ENCODE measurements at regions not wholly inside any gene's neighbourhood (a gene's known extent, or its start where the extent isn't known, plus 50 kb on each side); places are given as distances from the start of the nearest gene placed in this dataset.

GRCh38 chr12:76247026-76247646 is 101.1 kb downstream of the BBS10 start:
- Histone ChIP-seq H3K4me3 (no peak overlapping the region), H3K9me3 (no peaks in the 10 kb centered on the region), H3K4me1 (ENCODE audit: low read depth) (no peaks in the 10 kb centered on the region), H3K36me3 (ENCODE audit: low read depth) (no peaks in the 10 kb centered on the region)
- DNase-seq = no peak
- intact Hi-C loops (cut with DNase I, micrococcal nuclease) = no loop called here
- no peak for ATAC-seq
- TF ChIP-seq CTCF (IDR thresholded peaks at IDR 0.05) = no peak

- H3K4me3 ChIP-seq = no peak overlapping the region
- TF ChIP-seq CTCF (IDR thresholded peaks at IDR 0.05) = no peak
- no peak for ATAC-seq
- H3K36me3 ChIP-seq (ENCODE audit: low read depth) = no peaks in the 10 kb centered on the region
- DNase-seq = no peak
- H3K9me3 ChIP-seq = no peaks in the 10 kb centered on the region
- H3K4me1 ChIP-seq (ENCODE audit: low read depth) = no peaks in the 10 kb centered on the region
- intact Hi-C loops (cut with DNase I, micrococcal nuclease) = no loop called here
Observed at GRCh38 chr12:76246611-76247010, 101.6 kb downstream of the BBS10 start.

DNA sequence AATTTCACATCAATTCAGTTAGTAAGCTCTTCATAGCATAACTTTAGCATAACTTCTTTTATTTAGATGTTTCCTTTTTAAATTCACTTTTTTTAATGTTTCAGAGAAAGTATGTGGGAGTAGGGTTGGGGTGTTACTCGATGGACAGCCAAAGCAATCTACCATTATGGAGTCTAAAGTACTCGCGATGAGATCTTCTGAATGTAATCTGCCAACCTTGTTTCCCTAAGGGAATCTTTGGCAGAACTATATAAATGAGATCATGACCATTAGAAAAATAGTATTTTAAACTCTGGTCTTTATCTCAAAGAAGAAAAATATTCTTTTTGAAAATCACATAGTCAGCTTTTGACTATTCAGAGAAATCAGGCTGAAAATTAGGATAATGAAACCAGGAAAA is 103.9 kb downstream of the BBS10 start:
- intact Hi-C loops (cut with DNase I, micrococcal nuclease) = no loop called here
- Histone ChIP-seq H3K4me1 (ENCODE audit: low read depth) (no peaks in the 10 kb centered on the region), H3K36me3 (ENCODE audit: low read depth) (no peaks in the 10 kb centered on the region), H3K4me3 (no peak overlapping the region), H3K9me3 (no peaks in the 10 kb centered on the region)
- no peak for TF ChIP-seq CTCF (IDR thresholded peaks at IDR 0.05)
- no peak for ATAC-seq
- DNase-seq = no peak

- TF ChIP-seq CTCF (IDR thresholded peaks at IDR 0.05) = no peak
- ATAC-seq (no peak), DNase-seq (no peak)
- Histone ChIP-seq H3K4me1 (ENCODE audit: low read depth) (no peaks in the 10 kb centered on the region), H3K4me3 (no peak overlapping the region), H3K9me3 (no peaks in the 10 kb centered on the region), H3K36me3 (ENCODE audit: low read depth) (no peaks in the 10 kb centered on the region)
- intact Hi-C loops (cut with DNase I, micrococcal nuclease) = no loop called here
Observed at GRCh38 chr12:76242813-76243550, 105.2 kb downstream of the BBS10 start.

DNA sequence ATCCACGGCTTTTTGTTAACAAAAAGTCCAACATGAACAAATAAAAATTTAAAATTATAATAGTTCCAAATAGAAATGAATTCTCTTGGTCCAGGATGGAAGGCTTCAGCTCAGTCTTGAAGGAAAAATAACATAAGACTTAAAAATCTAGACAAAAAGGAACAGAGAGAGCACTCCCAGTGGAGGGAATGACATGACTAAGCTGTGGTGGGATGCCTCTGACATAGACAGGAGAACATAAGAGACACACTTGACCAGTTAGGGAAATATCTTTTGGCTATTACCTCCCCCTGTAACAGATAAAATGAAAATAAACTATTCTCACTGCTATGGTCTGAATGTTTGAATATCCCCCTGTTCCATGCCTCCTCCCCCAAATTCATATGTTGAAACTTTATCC is 106.8 kb downstream of the BBS10 start:
- no peaks in the 10 kb centered on the region for H3K4me1 ChIP-seq (ENCODE audit: low read depth)
- intact Hi-C loops (cut with DNase I, micrococcal nuclease) = no loop called here
- H3K9me3 ChIP-seq = no peaks in the 10 kb centered on the region
- ATAC-seq (no peak), DNase-seq (no peak)
- no peaks in the 10 kb centered on the region for H3K36me3 ChIP-seq (ENCODE audit: low read depth)
- no peak for TF ChIP-seq CTCF (IDR thresholded peaks at IDR 0.05)
- H3K4me3 ChIP-seq = no peak overlapping the region

All from mucosa of descending colon (tissue), 3 donors.